Osteoblast (primary cell): ENCODE measurements at regions not wholly inside any gene's neighbourhood (a gene's known extent, or its start where the extent isn't known, plus 50 kb on each side); places are given as distances from the start of the nearest gene placed in this dataset.

ENCODE experiments used
- DNase-seq: peaks from one replicate; pipeline ENCODE4 v3.0.0; 2011; ENCODE audit warnings: low spot score, mixed read lengths; ENCODE audit not compliant: insufficient read length; ENCODE audit errors: missing footprints
- H2AFZ ChIP-seq: 2 replicates; pipeline ENCODE4 v1.6.0; 2011; ENCODE audit warnings: mild to moderate bottlenecking, low read length
- H3K27ac ChIP-seq: 2 replicates; pipeline ENCODE4 v1.5.1; 2011; ENCODE audit warnings: mild to moderate bottlenecking, low read depth, low read length, moderate library complexity
- H3K27me3 ChIP-seq: 2 replicates; pipeline ENCODE4 v1.6.0; 2012; ENCODE audit warnings: mild to moderate bottlenecking, control low read depth, inconsistent platforms, low read length, moderate library complexity; ENCODE audit not compliant: insufficient read depth
- H3K36me3 ChIP-seq: 2 replicates; pipeline ENCODE4 v1.5.1; 2011; ENCODE audit warnings: mild to moderate bottlenecking, low read length, control low read depth, moderate library complexity; ENCODE audit not compliant: insufficient read depth
- H3K4me1 ChIP-seq: 2 replicates; pipeline ENCODE4 v1.5.1; 2011; ENCODE audit warnings: mild to moderate bottlenecking, low read length, control low read depth, moderate library complexity; ENCODE audit not compliant: insufficient read depth
- H3K4me2 ChIP-seq: 2 replicates; pipeline ENCODE4 v1.6.0; 2011; ENCODE audit warnings: mild to moderate bottlenecking, low read length; ENCODE audit not compliant: insufficient read depth
- H3K4me3 ChIP-seq: fragments of 200-600 bp; sonication (generic); 3 replicates; pipeline ENCODE4 v1.5.1; 2012; ENCODE audit warnings: mild to moderate bottlenecking, low read length, inconsistent platforms; ENCODE audit not compliant: insufficient read depth
- H3K79me2 ChIP-seq: 2 replicates; pipeline ENCODE4 v1.6.0; 2012; ENCODE audit warnings: mild to moderate bottlenecking, low read length, control low read depth, inconsistent platforms; ENCODE audit not compliant: insufficient read depth
- H3K9me3 ChIP-seq: 2 replicates; pipeline ENCODE4 v1.5.1; 2011; ENCODE audit warnings: low read depth, low read length, control low read depth
- H4K20me1 ChIP-seq: 2 replicates; pipeline ENCODE4 v1.6.0; 2012; ENCODE audit warnings: mild to moderate bottlenecking, low read length, control low read depth; ENCODE audit not compliant: insufficient read depth
- TF ChIP-seq, protein P1 (sequence below): IDR thresholded peaks from 2 replicates; pipeline ENCODE4 v1.5.1; 2011; ENCODE audit warnings: mild to moderate bottlenecking, low read depth, low read length, moderate library complexity; ENCODE audit errors: extremely low read depth

DNA sequence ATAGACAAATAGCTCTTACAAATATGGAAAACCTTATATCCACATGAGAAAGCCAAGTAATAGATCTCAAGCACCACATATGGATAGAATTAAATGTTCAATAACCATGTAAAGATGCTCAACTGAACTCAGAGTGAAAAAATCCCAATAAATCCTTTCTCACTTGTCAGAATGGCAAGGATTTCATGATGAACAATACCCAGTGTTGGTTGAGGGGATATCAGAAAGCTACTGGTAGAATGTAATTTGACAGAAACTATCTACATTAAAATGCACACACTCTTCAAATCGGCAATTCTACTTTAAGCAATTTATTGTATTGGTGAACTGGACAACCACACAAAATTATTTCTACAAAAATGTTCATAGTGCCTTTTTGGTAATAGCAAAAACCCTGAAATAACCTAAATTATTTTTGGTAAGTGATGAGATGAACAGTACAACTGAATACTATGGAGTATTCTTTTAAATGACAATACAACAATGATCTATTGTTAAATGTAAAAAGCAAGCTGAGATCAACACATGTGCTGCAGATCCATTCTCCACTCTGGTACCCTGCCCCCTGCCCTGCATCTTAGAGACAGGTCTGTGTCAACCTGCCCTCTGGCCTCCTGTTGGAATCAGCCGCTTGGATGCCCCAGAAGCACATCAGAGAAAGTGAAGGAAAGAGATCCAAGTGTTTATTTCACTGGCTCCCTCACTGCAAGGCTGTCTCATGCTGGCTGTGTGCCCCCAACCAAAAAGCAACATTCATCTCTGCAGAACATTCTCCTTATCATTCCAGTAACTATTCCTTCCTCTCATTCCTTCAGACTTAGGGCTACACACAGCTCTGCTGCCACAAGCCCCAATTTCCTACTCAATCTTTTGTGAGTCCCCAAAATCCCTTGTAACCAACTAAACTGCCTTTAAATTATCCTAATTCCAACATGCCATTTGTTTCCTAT is 442.5 kb downstream of the LRATD1 start:
- DNase-seq: no peak
- H3K4me1 ChIP-seq: no peaks in the 10 kb centered on the region
- TF ChIP-seq, protein P1, sequence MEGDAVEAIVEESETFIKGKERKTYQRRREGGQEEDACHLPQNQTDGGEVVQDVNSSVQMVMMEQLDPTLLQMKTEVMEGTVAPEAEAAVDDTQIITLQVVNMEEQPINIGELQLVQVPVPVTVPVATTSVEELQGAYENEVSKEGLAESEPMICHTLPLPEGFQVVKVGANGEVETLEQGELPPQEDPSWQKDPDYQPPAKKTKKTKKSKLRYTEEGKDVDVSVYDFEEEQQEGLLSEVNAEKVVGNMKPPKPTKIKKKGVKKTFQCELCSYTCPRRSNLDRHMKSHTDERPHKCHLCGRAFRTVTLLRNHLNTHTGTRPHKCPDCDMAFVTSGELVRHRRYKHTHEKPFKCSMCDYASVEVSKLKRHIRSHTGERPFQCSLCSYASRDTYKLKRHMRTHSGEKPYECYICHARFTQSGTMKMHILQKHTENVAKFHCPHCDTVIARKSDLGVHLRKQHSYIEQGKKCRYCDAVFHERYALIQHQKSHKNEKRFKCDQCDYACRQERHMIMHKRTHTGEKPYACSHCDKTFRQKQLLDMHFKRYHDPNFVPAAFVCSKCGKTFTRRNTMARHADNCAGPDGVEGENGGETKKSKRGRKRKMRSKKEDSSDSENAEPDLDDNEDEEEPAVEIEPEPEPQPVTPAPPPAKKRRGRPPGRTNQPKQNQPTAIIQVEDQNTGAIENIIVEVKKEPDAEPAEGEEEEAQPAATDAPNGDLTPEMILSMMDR: no peak
- no peak overlapping the region for H2AFZ ChIP-seq
- H3K9me3 ChIP-seq: no peaks in the 10 kb centered on the region
- no peak overlapping the region for H3K4me2 ChIP-seq
- no peaks in the 10 kb centered on the region for H3K36me3 ChIP-seq
- no peak overlapping the region for H3K27ac ChIP-seq
- H3K27me3 ChIP-seq: no peaks in the 10 kb centered on the region
- H3K79me2 ChIP-seq: no peaks in the 10 kb centered on the region
- H4K20me1 ChIP-seq: no peaks in the 10 kb centered on the region
- H3K4me3 ChIP-seq: no peak overlapping the region

DNA sequence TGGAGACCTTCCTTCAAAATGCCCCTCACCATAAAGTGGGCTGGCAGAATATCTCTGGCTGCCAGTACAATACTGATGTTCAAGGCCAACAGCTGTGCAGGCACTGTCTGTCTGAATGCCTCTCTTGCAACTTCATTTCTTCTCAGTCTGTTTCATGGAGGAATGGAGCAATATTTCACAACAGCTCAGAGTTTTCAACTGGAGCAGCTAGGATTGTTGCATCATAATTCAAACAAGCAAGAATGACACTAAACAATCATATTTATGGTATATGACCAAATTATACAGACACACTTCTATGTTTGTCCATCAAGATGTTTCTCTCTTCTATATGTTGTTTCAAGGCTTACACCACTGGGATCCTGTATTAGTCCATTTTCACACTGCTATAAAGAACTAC is 444.2 kb downstream of the LRATD1 start:
- no peak overlapping the region for H3K4me2 ChIP-seq
- H2AFZ ChIP-seq: no peak overlapping the region
- H3K36me3 ChIP-seq: no peaks in the 10 kb centered on the region
- no peaks in the 10 kb centered on the region for H4K20me1 ChIP-seq
- no peak overlapping the region for H3K4me3 ChIP-seq
- no peak overlapping the region for H3K27ac ChIP-seq
- no peaks in the 10 kb centered on the region for H3K79me2 ChIP-seq
- H3K4me1 ChIP-seq: no peaks in the 10 kb centered on the region
- TF ChIP-seq, protein P1: no peak
- H3K27me3 ChIP-seq: no peaks in the 10 kb centered on the region
- H3K9me3 ChIP-seq: no peaks in the 10 kb centered on the region
- DNase-seq: no peak

DNA sequence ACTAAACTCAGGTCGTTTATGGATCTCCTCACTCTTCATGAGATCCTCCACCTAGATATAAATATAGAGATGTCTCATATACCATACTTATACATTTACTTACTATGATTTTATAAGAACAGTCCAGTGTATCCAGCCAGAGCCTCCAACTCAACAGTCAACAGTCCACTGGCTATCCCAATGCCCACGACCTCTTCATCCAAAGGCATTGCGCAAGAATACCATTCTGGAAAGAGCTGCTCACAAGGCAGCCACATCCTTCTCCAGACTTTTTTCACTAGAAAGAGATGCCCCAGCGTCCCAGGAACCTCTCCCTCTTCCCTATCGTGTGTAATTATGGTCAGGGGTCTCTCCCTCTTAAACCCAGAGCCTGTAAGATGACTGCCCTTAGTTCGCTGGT is 448.8 kb downstream of the LRATD1 start:
- TF ChIP-seq, protein P1: no peak
- Histone ChIP-seq H2AFZ (no peak overlapping the region), H3K4me3 (no peak overlapping the region), H3K4me1 (no peaks in the 10 kb centered on the region), H3K79me2 (no peaks in the 10 kb centered on the region), H3K9me3 (no peaks in the 10 kb centered on the region), H3K36me3 (no peaks in the 10 kb centered on the region), H3K4me2 (no peak overlapping the region), H3K27me3 (no peaks in the 10 kb centered on the region), H3K27ac (no peak overlapping the region), H4K20me1 (no peaks in the 10 kb centered on the region)
- no peak for DNase-seq
